GM23338 (cell line): ENCODE measurements at regions not wholly inside any gene's neighbourhood (a gene's known extent, or its start where the extent isn't known, plus 50 kb on each side); places are given as distances from the start of the nearest gene placed in this dataset.

Experiments used
- ATAC-seq: fragments of 200-7000 bp; cut with Tn5 transposase; 3 replicates; pipeline ENCODE4 v1.9.1; 2020
- DNase-seq: peaks from one replicate; pipeline ENCODE4 v3.0.0-alpha.2; 2015; ENCODE audit warnings: low spot score
- H2AFZ ChIP-seq: fragments of 200-600 bp; sonication (generic); 2 replicates; pipeline ENCODE4 v1.8.0; 2016; ENCODE audit warnings: antibody characterized with exemption, mild to moderate bottlenecking, moderate library complexity
- H3F3A ChIP-seq: fragments of 200-600 bp; sonication (generic); replicated peaks from 2 replicates; pipeline ENCODE4 v1.8.0; 2017; ENCODE audit warnings: antibody characterized with exemption, mixed run types, low read depth
- H3K27ac ChIP-seq: fragments of 200-600 bp; sonication (generic); 2 replicates; pipeline ENCODE4 v1.6.1; 2016; ENCODE audit warnings: low read depth
- H3K27me3 ChIP-seq: fragments of 200-600 bp; sonication (generic); 2 replicates; pipeline ENCODE4 v1.8.0; 2016; ENCODE audit warnings: mild to moderate bottlenecking, mixed run types, moderate library complexity; ENCODE audit not compliant: insufficient read depth
- H3K36me3 ChIP-seq: fragments of 200-600 bp; sonication (generic); 2 replicates; pipeline ENCODE4 v1.8.0; 2016; ENCODE audit warnings: mild to moderate bottlenecking; ENCODE audit not compliant: insufficient read depth
- H3K4me1 ChIP-seq: fragments of 200-600 bp; sonication (generic); 2 replicates; pipeline ENCODE4 v1.8.0; 2016; ENCODE audit warnings: mild to moderate bottlenecking, moderate library complexity; ENCODE audit not compliant: insufficient read depth
- H3K4me2 ChIP-seq: fragments of 200-600 bp; sonication (generic); 2 replicates; pipeline ENCODE4 v1.7.1; 2017; ENCODE audit warnings: mixed run types
- H3K4me3 ChIP-seq: fragments of 200-600 bp; sonication (generic); 2 replicates; pipeline ENCODE4 v1.6.1; 2016; ENCODE audit warnings: mixed run types
- H3K79me2 ChIP-seq: fragments of 200-600 bp; sonication (generic); replicated peaks from 2 replicates; pipeline ENCODE4 v1.8.0; 2017; ENCODE audit warnings: mild to moderate bottlenecking; ENCODE audit not compliant: insufficient read depth
- H3K9me2 ChIP-seq: fragments of 200-600 bp; sonication (generic); 2 replicates; pipeline ENCODE4 v1.8.0; 2017; ENCODE audit not compliant: insufficient read depth
- H4K20me1 ChIP-seq: fragments of 200-600 bp; sonication (generic); replicated peaks from 2 replicates; pipeline ENCODE4 v1.8.0; 2017; ENCODE audit warnings: mild to moderate bottlenecking; ENCODE audit not compliant: insufficient read depth
- H3K27ac Mint-ChIP-seq: 2 replicates; pipeline ENCODE4 v1.8.0; 2020; ENCODE audit warnings: inconsistent platforms, mild to moderate bottlenecking, moderate library complexity, mixed read lengths
- H3K27me3 Mint-ChIP-seq: 3 replicates; pipeline ENCODE4 v1.8.0; 2022; ENCODE audit warnings: low read depth, mild to moderate bottlenecking, moderate library complexity, mixed read lengths, inconsistent platforms; ENCODE audit not compliant: insufficient read depth, poor library complexity
- H3K36me3 Mint-ChIP-seq: 3 replicates; pipeline ENCODE4 v1.8.0; 2021; ENCODE audit warnings: low read depth, mild to moderate bottlenecking, inconsistent platforms, moderate library complexity, mixed read lengths
- H3K4me1 Mint-ChIP-seq: 3 replicates; pipeline ENCODE4 v1.8.0; 2020; ENCODE audit warnings: mild to moderate bottlenecking, inconsistent platforms, mixed read lengths
- H3K4me3 Mint-ChIP-seq: 3 replicates; pipeline ENCODE4 v1.8.0; 2021; ENCODE audit warnings: moderate library complexity, mild to moderate bottlenecking, inconsistent platforms, mixed read lengths
- H3K9me3 Mint-ChIP-seq: 3 replicates; pipeline ENCODE4 v1.8.0; 2020; ENCODE audit warnings: moderate library complexity, mild to moderate bottlenecking, inconsistent platforms, mixed read lengths
- REST ChIP-seq: IDR thresholded peaks from one replicate; pipeline ENCODE4 v1.6.1; 2018; ENCODE audit warnings: antibody characterized with exemption; ENCODE audit not compliant: unreplicated experiment
- STAT1 ChIP-seq: IDR thresholded peaks from one replicate; pipeline ENCODE4 v1.6.1; 2016; ENCODE audit warnings: antibody characterized with exemption; ENCODE audit not compliant: unreplicated experiment
- ZNF331 ChIP-seq: fragments of 250-450 bp; sonication (Bioruptor Pico); IDR thresholded peaks from 2 replicates; pipeline ENCODE4 v1.5.0; 2020; ENCODE audit warnings: low read depth, mild to moderate bottlenecking, moderate library complexity
- ZNF462 ChIP-seq: fragments of 250-450 bp; sonication (Bioruptor Pico); IDR thresholded peaks from 2 replicates; pipeline ENCODE4 v1.5.0; 2020; ENCODE audit warnings: mild to moderate bottlenecking, moderate library complexity

GRCh38 chr9:115212125-115212605 is 94.2 kb upstream of the TNC start (continued):
- TF ChIP-seq ZNF462 (CRISPR knock-in tag), result no peak

- peaks cover 7% of the 10 kb centered on the region for H3K4me1 Mint-ChIP-seq
- ATAC-seq (no peak), DNase-seq (no peak)
- H3K36me3 ChIP-seq, result no peaks in the 10 kb centered on the region
- peaks cover 8% of the 10 kb centered on the region; the same call in 1 of the 2 replicates for H3K4me1 ChIP-seq
- no peak overlapping the region for H3K4me3 ChIP-seq
- H3K9me2 ChIP-seq, result no peaks in the 10 kb centered on the region
- no peaks in the 10 kb centered on the region for H3K36me3 Mint-ChIP-seq
- H2AFZ ChIP-seq, result no peak overlapping the region; the same call in 1 of the 2 replicates
- TF ChIP-seq STAT1 (no peak), ZNF331 (CRISPR knock-in tag) (no peak), ZNF462 (CRISPR knock-in tag) (no peak), REST (no peak)
- H4K20me1 ChIP-seq, result no peaks in the 10 kb centered on the region
- no peaks in the 10 kb centered on the region for H3K27me3 ChIP-seq
- 0 out of 2 replicates have a peak, but pooled peaks cover 1% of the 10 kb centered on the region for H3F3A ChIP-seq
- no peaks in the 10 kb centered on the region for H3K79me2 ChIP-seq
- H3K9me3 Mint-ChIP-seq, result no peaks in the 10 kb centered on the region
- no peak overlapping the region for H3K4me2 ChIP-seq
- H3K27me3 Mint-ChIP-seq, result peaks cover 3% of the 10 kb centered on the region
- H3K27ac Mint-ChIP-seq, result no peak overlapping the region
- H3K27ac ChIP-seq, result no peak overlapping the region
- H3K4me3 Mint-ChIP-seq, result no peak overlapping the region
Measured at GRCh38 chr9:115212832-115213231, 94.9 kb upstream of the TNC start.
